ENCODE measurements at regions not wholly inside any gene's neighbourhood (a gene's known extent, or its start where the extent isn't known, plus 50 kb on each side); places are given as distances from the start of the nearest gene placed in this dataset.

DNA sequence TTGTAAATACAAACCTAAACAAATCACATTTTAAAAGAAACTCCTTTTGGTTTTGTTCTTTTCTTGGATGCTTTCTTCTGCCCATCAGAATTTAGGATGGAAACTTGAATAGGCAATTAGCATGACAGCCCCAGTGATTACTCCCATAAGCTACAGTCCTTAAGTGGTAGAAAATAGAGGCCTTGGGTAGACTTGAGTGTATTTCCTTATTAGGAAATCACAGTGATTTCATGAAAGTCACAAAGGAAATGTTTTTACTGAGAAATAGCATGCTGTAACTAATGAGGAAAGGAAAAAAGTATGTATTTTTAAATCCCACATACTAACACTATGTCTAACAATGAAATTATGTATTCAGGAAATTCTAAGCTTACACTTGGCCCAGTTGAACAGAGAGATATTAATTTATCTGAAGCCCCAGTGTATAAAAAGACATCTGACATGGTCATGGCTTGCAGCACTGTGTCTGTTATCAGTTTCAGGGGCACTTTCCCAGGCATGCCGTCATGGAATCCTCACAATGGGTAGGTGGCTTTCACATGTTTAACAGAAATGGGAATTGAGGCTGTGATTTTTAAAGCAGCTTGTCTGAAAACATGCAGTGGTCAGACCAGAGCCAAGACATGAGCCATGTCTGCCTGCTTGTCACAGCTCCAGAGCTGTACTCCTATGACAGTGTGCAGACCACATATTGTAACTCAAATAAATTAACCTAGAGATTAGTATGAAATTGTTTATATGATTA is 79.7 kb upstream of the TRIB2 start:
- TF ChIP-seq, protein P1, sequence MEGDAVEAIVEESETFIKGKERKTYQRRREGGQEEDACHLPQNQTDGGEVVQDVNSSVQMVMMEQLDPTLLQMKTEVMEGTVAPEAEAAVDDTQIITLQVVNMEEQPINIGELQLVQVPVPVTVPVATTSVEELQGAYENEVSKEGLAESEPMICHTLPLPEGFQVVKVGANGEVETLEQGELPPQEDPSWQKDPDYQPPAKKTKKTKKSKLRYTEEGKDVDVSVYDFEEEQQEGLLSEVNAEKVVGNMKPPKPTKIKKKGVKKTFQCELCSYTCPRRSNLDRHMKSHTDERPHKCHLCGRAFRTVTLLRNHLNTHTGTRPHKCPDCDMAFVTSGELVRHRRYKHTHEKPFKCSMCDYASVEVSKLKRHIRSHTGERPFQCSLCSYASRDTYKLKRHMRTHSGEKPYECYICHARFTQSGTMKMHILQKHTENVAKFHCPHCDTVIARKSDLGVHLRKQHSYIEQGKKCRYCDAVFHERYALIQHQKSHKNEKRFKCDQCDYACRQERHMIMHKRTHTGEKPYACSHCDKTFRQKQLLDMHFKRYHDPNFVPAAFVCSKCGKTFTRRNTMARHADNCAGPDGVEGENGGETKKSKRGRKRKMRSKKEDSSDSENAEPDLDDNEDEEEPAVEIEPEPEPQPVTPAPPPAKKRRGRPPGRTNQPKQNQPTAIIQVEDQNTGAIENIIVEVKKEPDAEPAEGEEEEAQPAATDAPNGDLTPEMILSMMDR (IDR thresholded peaks at IDR 0.05): no peak
- no peak for TF ChIP-seq POLR2A (IDR thresholded peaks at IDR 0.05)
